ENCODE measurements at regions not wholly inside any gene's neighbourhood (a gene's known extent, or its start where the extent isn't known, plus 50 kb on each side); places are given as distances from the start of the nearest gene placed in this dataset.

GRCh38 chr5:77847129-77847460 is 71.0 kb upstream of the TBCA start:
- no peak overlapping the region for H3K4me3 Mint-ChIP-seq
- peaks cover 96% of the 10 kb centered on the region for H3K27me3 Mint-ChIP-seq (ENCODE audit: insufficient read depth)
- no peaks in the 10 kb centered on the region for H3K9me3 Mint-ChIP-seq
- no peak overlapping the region for H3K4me3 ChIP-seq (ENCODE audit: low read length)
- H3K27ac ChIP-seq (ENCODE audit: low read depth, low read length): no peak overlapping the region
- peaks cover 22% of the 10 kb centered on the region for H3K4me1 ChIP-seq (ENCODE audit: control insufficient read depth, insufficient read depth, low read length)
- no peak for TF ChIP-seq CTCF (conservative IDR thresholded peaks at IDR 0.05)
- no peak overlapping the region for H3K27ac Mint-ChIP-seq
- peaks cover 92% of the 10 kb centered on the region for H3K27me3 ChIP-seq (ENCODE audit: control insufficient read depth, insufficient read depth, low read length, poor library complexity, severe bottlenecking)
- H3K9me3 ChIP-seq (ENCODE audit: control insufficient read depth, low read length): no peaks in the 10 kb centered on the region
- H3K4me1 Mint-ChIP-seq: peaks cover 55% of the 10 kb centered on the region
- no peaks in the 10 kb centered on the region for H3K36me3 ChIP-seq (ENCODE audit: control insufficient read depth, insufficient read depth, low read length)
- 17 to 29% methylated on average over 1 to 9 of the region's 9 CpGs for WGBS, 2 experiments (ENCODE audit: insufficient coverage in 1 of 2, insufficient read length in 1 of 2)
- no peaks in the 10 kb centered on the region for H3K36me3 Mint-ChIP-seq (ENCODE audit: low read depth)
- DNase-seq: peak; percentile 55
- H3K9ac ChIP-seq (ENCODE audit: extremely low read depth, low read length, poor library complexity, severe bottlenecking): no peak overlapping the region

- Histone ChIP-seq H3K9me3 (ENCODE audit: control insufficient read depth, low read length) (no peaks in the 10 kb centered on the region), H3K9ac (ENCODE audit: extremely low read depth, low read length, poor library complexity, severe bottlenecking) (no peak overlapping the region), H3K36me3 (ENCODE audit: control insufficient read depth, insufficient read depth, low read length) (no peaks in the 10 kb centered on the region), H3K4me1 (ENCODE audit: control insufficient read depth, insufficient read depth, low read length) (peaks cover 22% of the 10 kb centered on the region), H3K4me3 (ENCODE audit: low read length) (no peak overlapping the region), H3K27ac (ENCODE audit: low read depth, low read length) (no peak overlapping the region), H3K27me3 (ENCODE audit: control insufficient read depth, insufficient read depth, low read length, poor library complexity, severe bottlenecking) (peaks cover 93% of the 10 kb centered on the region)
- TF ChIP-seq CTCF (conservative IDR thresholded peaks at IDR 0.05): no peak
- Mint-ChIP-seq H3K36me3 (ENCODE audit: low read depth) (no peaks in the 10 kb centered on the region), H3K4me1 (peaks cover 54% of the 10 kb centered on the region), H3K9me3 (no peaks in the 10 kb centered on the region), H3K4me3 (no peak overlapping the region), H3K27me3 (ENCODE audit: insufficient read depth) (peaks cover 97% of the 10 kb centered on the region), H3K27ac (no peak overlapping the region)
- WGBS, 2 experiments (ENCODE audit: insufficient coverage in 1 of 2, insufficient read length in 1 of 2): 20 to 36% methylated on average over 7 to 29 of the region's 29 CpGs
- DNase-seq: peak; percentile 69
These were observed 70.4 kb upstream of the TBCA start for GRCh38 chr5:77846422-77847128.

GRCh38 chr5:77845324-77845646 is 69.1 kb upstream of the TBCA start:
- Histone ChIP-seq H3K4me3 (ENCODE audit: low read length) (no peak overlapping the region), H3K9me3 (ENCODE audit: control insufficient read depth, low read length) (no peaks in the 10 kb centered on the region), H3K27ac (ENCODE audit: low read depth, low read length) (no peak overlapping the region), H3K4me1 (ENCODE audit: control insufficient read depth, insufficient read depth, low read length) (peaks cover 22% of the 10 kb centered on the region), H3K9ac (ENCODE audit: extremely low read depth, low read length, poor library complexity, severe bottlenecking) (no peak overlapping the region), H3K36me3 (ENCODE audit: control insufficient read depth, insufficient read depth, low read length) (no peaks in the 10 kb centered on the region), H3K27me3 (ENCODE audit: control insufficient read depth, insufficient read depth, low read length, poor library complexity, severe bottlenecking) (peaks cover 91% of the 10 kb centered on the region)
- no peaks in the 10 kb centered on the region for H3K9me3 Mint-ChIP-seq
- H3K27ac Mint-ChIP-seq: no peak overlapping the region
- TF ChIP-seq CTCF (conservative IDR thresholded peaks at IDR 0.05): no peak
- peaks cover 44% of the 10 kb centered on the region for H3K4me1 Mint-ChIP-seq
- 37% methylated on average over 5 of the region's 5 CpGs; no CpG with 5 or more reads in 1 of the 2 experiments for WGBS, 2 experiments (ENCODE audit: insufficient coverage in 1 of 2, insufficient read length in 1 of 2)
- H3K36me3 Mint-ChIP-seq (ENCODE audit: low read depth): no peaks in the 10 kb centered on the region
- peak overlapping the region; percentile 47 for H3K4me3 Mint-ChIP-seq
- DNase-seq: no peak
- peaks cover 97% of the 10 kb centered on the region for H3K27me3 Mint-ChIP-seq (ENCODE audit: insufficient read depth)

Measured in endodermal cell (in vitro differentiated cells).